ENCODE measurements at regions not wholly inside any gene's neighbourhood (a gene's known extent, or its start where the extent isn't known, plus 50 kb on each side); places are given as distances from the start of the nearest gene placed in this dataset.

GRCh38 chr3:178259703-178260102 lies 276.5 kb upstream of the KCNMB2 start:
- DNase-seq, result peak; percentile 35

GRCh38 chr3:178260887-178261565 lies 275.2 kb upstream of the KCNMB2 start:
- DNase-seq, result peak; percentile 93

- peak; percentile 49 for DNase-seq
These were observed 272.9 kb upstream of the KCNMB2 start for GRCh38 chr3:178263236-178263916.

GRCh38 chr3:178267158-178267844 lies 268.9 kb upstream of the KCNMB2 start:
- DNase-seq, result no peak

GRCh38 chr3:178270838-178271237 lies 265.4 kb upstream of the KCNMB2 start:
- no peak for DNase-seq

GRCh38 chr3:178271740-178272387 lies 264.4 kb upstream of the KCNMB2 start:
- no peak for DNase-seq

- DNase-seq, result no peak
These were observed 263.4 kb upstream of the KCNMB2 start for GRCh38 chr3:178272841-178273240.

- DNase-seq, result no peak
These were observed 261.5 kb upstream of the KCNMB2 start for GRCh38 chr3:178274711-178275110.

GRCh38 chr3:178275311-178275710 lies 260.9 kb upstream of the KCNMB2 start:
- no peak for DNase-seq

- DNase-seq, result no peak
These were observed 260.4 kb upstream of the KCNMB2 start for GRCh38 chr3:178275793-178276192.

GRCh38 chr3:178277605-178278004 lies 258.6 kb upstream of the KCNMB2 start:
- DNase-seq, result no peak

- DNase-seq, result no peak
These were observed 252.7 kb upstream of the KCNMB2 start for GRCh38 chr3:178283561-178283960.

GRCh38 chr3:178284181-178284580 lies 252.1 kb upstream of the KCNMB2 start:
- DNase-seq, result no peak

- no peak for DNase-seq
These were observed 248.2 kb upstream of the KCNMB2 start for GRCh38 chr3:178288074-178288473.

GRCh38 chr3:178289544-178290160 lies 246.6 kb upstream of the KCNMB2 start:
- DNase-seq, result peak; percentile 3

- no peak for DNase-seq
These were observed 244.5 kb upstream of the KCNMB2 start for GRCh38 chr3:178291574-178292370.

- DNase-seq, result no peak
These were observed 240.8 kb upstream of the KCNMB2 start for GRCh38 chr3:178295292-178295912.

GRCh38 chr3:178297199-178297598 lies 239.0 kb upstream of the KCNMB2 start:
- DNase-seq, result no peak

- no peak for DNase-seq
These were observed 238.5 kb upstream of the KCNMB2 start for GRCh38 chr3:178297740-178298139.

- DNase-seq, result no peak
These were observed 235.7 kb upstream of the KCNMB2 start for GRCh38 chr3:178300441-178300959.
